ENCODE measurements at regions not wholly inside any gene's neighbourhood (a gene's known extent, or its start where the extent isn't known, plus 50 kb on each side); places are given as distances from the start of the nearest gene placed in this dataset.
"Not testable (repeated sequence)": the region's sequence is repeated elsewhere in the genome, so short reads cannot be mapped to it uniquely, and the experiment has no call there.

DNA sequence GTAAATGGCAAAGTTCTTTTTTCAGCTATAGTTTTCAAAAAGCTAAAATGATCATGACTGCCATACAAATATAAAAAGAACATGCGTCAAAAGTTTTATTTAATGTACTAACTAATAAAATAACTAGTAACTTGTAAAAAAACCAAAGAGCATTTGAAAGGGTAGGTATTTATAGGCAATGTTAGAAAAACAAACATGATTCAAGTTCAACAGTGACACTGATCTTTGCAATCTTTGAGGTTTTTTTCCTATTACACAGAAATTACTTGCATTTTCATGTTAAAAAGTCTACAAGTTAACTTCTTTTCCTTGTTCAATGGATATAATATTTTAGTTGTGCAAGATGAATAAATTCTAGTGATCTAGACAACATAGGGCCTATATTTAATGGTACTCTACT is 72.3 kb upstream of the GRID2 start:
- no peak for DNase-seq (ENCODE audit: low spot score)

DNA sequence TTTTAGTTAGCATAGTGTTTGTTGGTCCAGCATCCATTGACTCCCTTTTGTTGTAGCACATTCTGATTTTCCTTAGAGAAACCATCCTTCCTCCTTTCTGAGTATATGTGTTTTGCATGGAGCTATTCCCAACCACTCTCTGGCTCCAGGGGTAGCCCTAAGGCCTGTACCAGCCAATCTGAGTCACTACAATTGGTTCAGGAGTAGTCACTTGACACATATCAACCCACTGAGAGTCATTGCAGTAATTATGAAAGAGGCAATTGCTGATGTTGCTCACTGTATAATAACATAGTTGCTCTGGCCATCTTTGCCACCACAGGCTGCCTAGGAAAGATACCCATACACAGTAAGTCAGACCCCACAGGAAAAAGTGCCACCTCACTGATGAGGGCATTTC is 71.2 kb upstream of the GRID2 start:
- no peak for DNase-seq (ENCODE audit: low spot score)

DNA sequence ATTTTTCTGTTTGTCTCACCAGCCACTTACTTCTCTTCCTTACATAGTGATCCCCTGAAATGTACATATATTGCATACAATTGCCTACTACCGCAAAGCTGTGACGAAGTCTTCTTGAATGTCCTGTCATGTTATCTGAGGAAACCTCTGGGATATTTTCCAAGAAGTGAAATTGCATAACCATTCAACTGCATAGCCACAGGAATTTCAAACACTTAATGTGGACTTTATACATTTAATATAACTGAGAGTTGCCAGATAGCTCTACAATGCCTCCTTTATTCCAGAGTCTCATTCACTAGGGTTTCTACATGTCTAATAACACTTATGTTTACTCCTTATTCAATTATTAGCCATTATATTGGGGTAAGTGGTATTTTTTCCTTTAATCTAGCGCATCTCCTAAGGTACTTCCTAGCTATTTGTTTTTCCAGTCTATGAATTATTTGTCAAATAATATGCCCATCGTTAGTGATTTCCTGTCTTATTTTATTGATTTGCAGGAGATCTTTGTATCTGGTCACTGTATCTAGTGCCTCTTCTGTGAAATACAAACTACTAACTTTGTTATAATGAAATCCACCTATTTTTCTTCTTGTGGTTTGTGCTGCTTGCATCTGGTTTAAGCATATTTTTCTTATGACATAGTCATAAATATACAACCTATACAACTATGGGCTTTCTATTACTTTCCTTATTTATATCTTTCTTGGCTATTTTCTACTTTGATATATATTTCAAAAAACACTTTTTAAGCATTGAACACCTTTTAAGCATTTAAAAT is 69.2 kb upstream of the GRID2 start:
- no peak for DNase-seq (ENCODE audit: low spot score)

DNA sequence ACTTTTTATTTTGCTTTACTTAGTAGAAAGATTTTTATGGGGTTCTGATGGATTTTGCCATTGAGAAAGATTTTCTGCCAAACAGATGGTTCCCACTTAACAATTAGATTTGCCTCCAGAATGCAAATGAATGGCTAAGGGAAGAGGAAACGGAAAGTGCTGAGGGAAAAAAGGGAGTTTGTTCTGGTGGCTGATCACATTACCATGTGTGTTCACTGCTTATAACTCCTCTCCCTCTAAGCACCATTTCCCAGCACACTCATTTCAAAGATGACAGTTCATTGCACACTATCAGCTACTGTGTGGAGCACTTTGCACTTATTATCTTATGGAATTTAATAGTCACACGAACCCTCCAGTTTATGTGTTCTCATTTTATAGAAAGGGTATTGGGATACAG is 68.0 kb upstream of the GRID2 start:
- no peak for DNase-seq (ENCODE audit: low spot score)

DNA sequence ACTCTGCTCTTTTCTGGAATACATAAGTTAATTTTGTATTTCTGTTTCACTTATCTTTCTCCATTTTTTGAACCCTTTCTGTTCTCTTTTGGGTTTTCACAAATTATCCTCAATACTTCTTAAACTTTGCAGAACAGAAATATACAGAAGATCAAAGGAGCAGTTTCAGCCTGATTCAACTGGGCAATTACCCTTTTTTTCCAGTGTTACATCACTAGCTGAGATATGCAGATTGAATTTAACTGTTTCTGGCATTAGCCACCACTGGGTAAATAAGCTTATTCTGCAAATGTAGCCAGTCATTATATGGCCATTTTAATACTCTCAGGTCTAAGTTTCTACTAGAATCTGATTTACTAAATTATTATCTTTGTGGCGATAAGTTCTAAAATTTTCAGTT is 66.9 kb upstream of the GRID2 start:
- DNase-seq (ENCODE audit: low spot score) = no peak

DNA sequence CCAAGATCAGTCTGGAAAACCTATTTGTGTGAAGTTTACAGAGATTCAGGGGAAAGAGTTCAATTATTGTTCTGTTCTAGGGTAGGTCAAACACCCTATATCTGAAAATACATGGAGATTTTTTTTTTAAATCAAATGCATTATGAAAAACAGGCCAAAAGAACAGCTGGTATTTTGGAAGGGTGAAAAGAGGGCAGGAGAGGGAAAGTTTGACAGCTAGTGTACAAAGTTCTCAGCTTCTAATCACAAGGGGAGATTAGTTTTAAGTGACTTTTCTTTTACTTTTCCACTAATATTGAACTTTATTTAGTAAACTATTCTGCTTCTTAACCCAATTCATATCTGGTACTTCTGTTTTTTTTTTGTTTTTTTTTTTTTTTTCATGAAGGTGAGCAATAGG is 66.2 kb upstream of the GRID2 start:
- no peak for DNase-seq (ENCODE audit: low spot score)

DNA sequence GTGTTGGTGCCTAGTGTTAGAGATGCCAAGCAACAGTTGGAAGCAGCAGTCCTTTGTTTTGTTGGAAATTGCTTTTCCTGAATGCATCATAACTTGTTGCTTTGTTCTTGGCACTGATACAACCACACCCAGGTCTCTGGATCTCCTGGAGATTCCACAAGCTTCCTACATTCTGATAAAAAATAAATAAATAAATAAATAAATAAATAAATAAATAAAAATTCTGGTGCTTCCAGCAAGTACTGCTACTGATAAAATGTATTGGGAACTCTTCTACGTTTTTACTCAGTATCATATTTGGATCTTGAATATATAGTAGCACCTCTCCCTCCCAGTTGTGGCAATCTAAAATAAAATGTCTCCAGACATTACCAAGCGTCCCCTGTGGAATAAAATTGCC is 62.7 kb upstream of the GRID2 start:
- DNase-seq (ENCODE audit: low spot score) = no peak

DNA sequence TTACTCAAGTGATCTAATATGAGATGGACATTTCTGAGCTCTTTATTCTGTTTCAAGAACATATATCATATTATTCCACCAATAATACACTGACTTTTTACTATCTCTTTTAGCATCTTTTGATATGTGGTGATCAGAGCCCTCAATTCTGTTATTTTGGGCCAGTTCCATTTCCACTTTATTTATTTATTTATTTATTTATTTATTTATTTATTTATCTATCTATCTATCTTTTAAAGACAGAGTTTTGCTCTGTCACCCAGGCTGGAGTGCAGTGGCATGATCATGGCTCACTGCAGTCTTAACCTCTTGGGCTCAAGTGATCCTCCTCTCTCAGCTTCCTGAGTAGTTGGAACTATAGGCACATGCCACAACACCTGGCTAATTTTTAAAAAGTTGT is 57.4 kb upstream of the GRID2 start:
- no peak for DNase-seq (ENCODE audit: low spot score)

DNA sequence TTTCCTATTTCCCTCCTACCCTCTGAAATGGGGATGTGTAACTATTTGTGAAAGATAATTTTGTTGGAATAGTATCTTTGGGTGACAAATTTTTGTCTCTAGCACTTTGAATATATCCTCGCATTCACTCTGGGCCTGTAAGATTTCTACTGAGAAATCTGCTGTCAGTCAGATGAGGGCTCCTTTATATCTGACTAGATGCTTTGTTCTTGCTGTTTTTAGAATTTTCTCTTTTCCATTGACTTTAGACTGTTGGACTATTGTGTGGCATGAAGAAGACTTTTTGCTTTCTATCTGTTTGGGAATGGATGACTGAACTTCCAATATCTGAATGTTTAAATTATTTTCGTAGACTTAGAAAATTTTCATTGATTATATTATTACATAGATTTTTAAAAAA is 54.2 kb upstream of the GRID2 start:
- no peak for DNase-seq (ENCODE audit: low spot score)

DNA sequence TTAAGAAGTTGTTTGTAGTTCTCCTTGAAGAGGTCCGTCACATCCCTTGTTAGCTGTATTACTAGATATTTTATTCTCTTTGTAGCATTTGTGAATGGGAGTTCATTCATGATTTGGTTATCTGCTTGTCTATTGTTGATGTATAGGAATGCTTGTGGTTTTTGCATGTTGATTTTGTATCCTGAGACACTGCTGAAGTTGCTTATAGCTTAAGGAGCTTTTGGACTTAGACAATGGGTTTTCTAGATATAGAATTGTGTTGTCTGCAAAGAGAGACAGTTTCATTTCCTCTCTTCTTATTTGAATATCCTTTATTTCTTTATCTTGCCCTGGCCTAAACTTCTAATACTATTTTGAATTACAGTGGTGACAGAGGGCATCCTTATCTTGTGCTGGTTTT is 52.1 kb upstream of the GRID2 start:
- no peak for DNase-seq (ENCODE audit: low spot score)

DNA sequence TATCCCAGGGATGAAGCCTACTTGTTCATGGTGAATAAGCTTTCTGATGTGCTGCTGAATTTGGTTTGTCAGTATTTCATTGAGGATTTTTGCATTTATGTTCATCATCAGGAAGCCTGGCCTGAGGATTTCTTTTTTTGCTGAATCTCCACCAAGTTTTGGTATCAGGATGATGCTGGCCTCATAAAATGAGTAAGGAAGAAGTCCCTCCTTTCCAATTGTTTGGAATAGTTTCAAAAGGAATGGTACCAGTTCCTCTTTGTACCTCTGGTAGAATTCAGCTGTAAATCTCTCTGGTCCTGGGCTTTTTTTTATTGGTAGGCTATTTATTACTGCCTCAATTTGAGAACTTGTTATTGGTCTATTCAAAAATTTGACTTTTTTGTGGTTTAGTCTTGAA is 51.4 kb upstream of the GRID2 start:
- DNase-seq (ENCODE audit: low spot score) = not testable (repeated sequence)

DNA sequence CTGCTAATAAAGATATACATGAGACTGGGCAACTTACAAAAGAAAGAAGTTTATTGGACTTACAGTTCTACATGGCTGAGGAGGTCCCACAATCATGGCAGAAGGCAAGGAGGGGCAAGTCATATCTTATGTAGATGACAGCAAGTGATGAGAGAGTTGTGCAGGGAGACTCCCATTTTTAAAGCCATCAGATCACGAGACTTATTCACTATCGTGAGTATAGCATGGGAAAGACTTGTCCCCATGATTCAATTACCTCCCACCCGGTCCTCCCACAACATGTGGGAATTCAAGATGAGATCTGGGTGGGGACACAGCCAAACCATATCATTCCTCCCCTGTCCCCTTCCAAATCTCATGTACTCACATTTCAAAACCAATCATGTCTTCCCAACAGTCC is 50.9 kb upstream of the GRID2 start:
- DNase-seq (ENCODE audit: low spot score) = no peak

DNA sequence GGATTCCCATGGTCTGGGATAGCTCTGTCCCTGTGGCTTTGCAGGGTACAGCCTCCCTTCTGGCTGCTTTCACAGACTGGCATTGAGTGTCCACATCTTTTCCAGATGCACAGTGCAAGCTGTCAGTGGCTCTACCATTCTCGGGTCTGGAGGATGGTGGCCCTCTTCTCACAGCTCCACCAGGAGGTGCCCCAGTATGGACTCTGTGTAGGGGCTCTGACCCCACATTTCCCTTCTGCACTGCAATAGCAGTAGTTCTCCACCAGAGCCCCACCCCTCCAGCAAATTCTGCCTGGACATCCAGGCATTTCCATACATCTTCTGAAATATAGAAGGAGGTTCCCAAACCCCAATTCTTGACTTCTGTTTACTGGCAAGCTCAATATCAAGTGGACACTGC is 50.2 kb upstream of the GRID2 start:
- no peak for DNase-seq (ENCODE audit: low spot score)

Small RNA genes lying in the stretch of these regions (small RNA-seq; reads per million reads assigned to genes)
- gene KRT19P6 = 0 reads per million in 2 experiments
